ENCODE measurements at regions not wholly inside any gene's neighbourhood (a gene's known extent, or its start where the extent isn't known, plus 50 kb on each side); places are given as distances from the start of the nearest gene placed in this dataset.
"Not testable (repeated sequence)": the region's sequence is repeated elsewhere in the genome, so short reads cannot be mapped to it uniquely, and the experiment has no call there.

- H3K27ac ChIP-seq, result no peak overlapping the region
- DNase-seq (no peak), ATAC-seq (no peak)
- H3K4me3 ChIP-seq, result no peak overlapping the region
- no peaks in the 10 kb centered on the region for H3K4me1 ChIP-seq
- peaks cover 3% of the 10 kb centered on the region for H3K9me3 ChIP-seq
- TF ChIP-seq CTCF (IDR thresholded peaks at IDR 0.05), result no peak
- no peaks in the 10 kb centered on the region for H3K36me3 ChIP-seq
- no peaks in the 10 kb centered on the region for H3K27me3 ChIP-seq
- intact Hi-C loops (cut with DNase I), result no loop called here
Observed at GRCh38 chr7:119842786-119843185, 430.2 kb upstream of the KCND2 start.

GRCh38 chr7:119861385-119861784, 411.6 kb upstream of the KCND2 start:
- ATAC-seq (no peak), DNase-seq (no peak)
- no peaks in the 10 kb centered on the region for H3K9me3 ChIP-seq
- no peak overlapping the region for H3K4me3 ChIP-seq
- intact Hi-C loops (cut with DNase I), result no loop called here
- TF ChIP-seq CTCF (IDR thresholded peaks at IDR 0.05), result no peak
- H3K36me3 ChIP-seq, result no peaks in the 10 kb centered on the region
- H3K4me1 ChIP-seq, result no peaks in the 10 kb centered on the region
- H3K27ac ChIP-seq, result no peak overlapping the region
- no peaks in the 10 kb centered on the region for H3K27me3 ChIP-seq

DNA sequence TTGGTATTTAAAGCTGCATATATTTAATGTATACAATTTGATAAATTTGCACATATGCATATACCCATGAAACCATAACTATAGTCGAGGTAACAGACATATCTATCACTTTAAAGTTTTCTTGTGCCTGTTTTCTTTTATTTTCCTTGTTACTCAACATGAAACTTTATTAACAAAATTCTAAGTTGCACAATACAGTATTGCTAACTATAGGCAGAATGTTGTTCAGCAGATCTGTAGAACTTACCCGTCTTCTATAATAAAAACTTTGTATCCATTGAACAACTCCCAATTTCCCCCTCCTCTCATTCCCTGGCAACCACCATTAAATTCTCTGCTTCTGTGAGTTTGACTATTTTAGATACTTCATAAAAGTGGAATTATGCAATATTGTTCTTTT, 404.6 kb upstream of the KCND2 start:
- Histone ChIP-seq H3K27me3 (no peaks in the 10 kb centered on the region), H3K36me3 (no peaks in the 10 kb centered on the region), H3K27ac (no peak overlapping the region), H3K4me1 (no peaks in the 10 kb centered on the region), H3K4me3 (no peak overlapping the region), H3K9me3 (no peaks in the 10 kb centered on the region)
- ATAC-seq, result no peak
- no peak for DNase-seq
- intact Hi-C loops (cut with DNase I), result no loop called here
- TF ChIP-seq CTCF (IDR thresholded peaks at IDR 0.05), result no peak

GRCh38 chr7:119879835-119880234, 393.1 kb upstream of the KCND2 start:
- TF ChIP-seq CTCF (IDR thresholded peaks at IDR 0.05), result no peak
- intact Hi-C loops (cut with DNase I), result no loop called here
- Histone ChIP-seq H3K27ac (no peak overlapping the region), H3K4me3 (no peak overlapping the region), H3K27me3 (no peaks in the 10 kb centered on the region), H3K4me1 (no peaks in the 10 kb centered on the region), H3K36me3 (no peaks in the 10 kb centered on the region), H3K9me3 (no peaks in the 10 kb centered on the region)
- DNase-seq, result no peak
- no peak for ATAC-seq

GRCh38 chr7:119886007-119886406, 387.0 kb upstream of the KCND2 start:
- Histone ChIP-seq H3K27me3 (no peaks in the 10 kb centered on the region), H3K4me3 (no peak overlapping the region), H3K4me1 (no peaks in the 10 kb centered on the region), H3K36me3 (no peaks in the 10 kb centered on the region), H3K27ac (no peak overlapping the region), H3K9me3 (no peaks in the 10 kb centered on the region)
- TF ChIP-seq CTCF (IDR thresholded peaks at IDR 0.05), result no peak
- ATAC-seq (no peak), DNase-seq (no peak)
- intact Hi-C loops (cut with DNase I), result no loop called here

DNA sequence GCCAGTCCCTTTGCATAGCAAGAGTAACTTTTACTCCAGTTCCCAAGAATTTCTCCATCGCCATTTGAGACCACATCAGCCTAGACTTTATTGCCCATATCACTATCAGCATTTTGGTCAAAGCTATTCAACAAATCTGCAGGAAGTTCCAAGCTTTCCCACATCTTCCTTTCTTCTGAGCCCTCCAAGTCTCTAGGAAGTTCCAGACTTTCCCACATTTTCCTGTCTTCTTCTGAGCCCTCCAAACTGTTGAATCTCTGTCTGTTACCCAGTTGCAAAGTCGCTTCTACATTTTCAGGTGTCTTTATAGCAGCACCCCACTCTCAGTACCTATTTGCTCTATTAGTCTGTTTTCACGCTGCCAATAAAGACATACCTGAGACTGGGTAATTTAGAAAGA, 386.4 kb upstream of the KCND2 start:
- H3K4me3 ChIP-seq; H3K27ac ChIP-seq; H3K9me3 ChIP-seq; H3K36me3 ChIP-seq; intact Hi-C loops (cut with DNase I); DNase-seq; ATAC-seq; H3K4me1 ChIP-seq; H3K27me3 ChIP-seq: not testable (repeated sequence)
